IPS-NIHi7 (cell line): ENCODE measurements at regions not wholly inside any gene's neighbourhood (a gene's known extent, or its start where the extent isn't known, plus 50 kb on each side); places are given as distances from the start of the nearest gene placed in this dataset.

Experiments
- DNase-seq: peaks from one replicate; pipeline ENCODE4 v3.0.0; 2012; ENCODE audit warnings: mixed read lengths; ENCODE audit errors: extremely low spot score

DNA sequence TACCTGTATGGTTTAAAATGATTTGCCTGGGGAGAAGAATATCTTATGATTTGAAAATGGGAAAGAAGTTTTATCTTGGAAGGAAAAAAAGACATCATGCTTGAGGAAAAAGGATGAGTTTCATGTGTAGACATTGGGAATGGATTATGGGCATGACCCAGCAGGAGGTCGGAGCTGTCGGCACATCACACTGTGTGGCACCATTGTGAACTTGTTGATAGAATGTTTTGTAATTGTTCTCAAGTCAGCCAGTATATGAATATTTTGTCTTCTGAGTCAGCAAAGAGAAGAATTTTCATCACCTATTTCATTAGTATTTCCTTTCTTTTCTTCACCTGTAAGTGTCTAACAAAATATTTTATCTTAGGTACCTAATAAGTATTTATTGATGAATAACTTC is 60.0 kb upstream of the HMGA2 start:
- no peak for DNase-seq

DNA sequence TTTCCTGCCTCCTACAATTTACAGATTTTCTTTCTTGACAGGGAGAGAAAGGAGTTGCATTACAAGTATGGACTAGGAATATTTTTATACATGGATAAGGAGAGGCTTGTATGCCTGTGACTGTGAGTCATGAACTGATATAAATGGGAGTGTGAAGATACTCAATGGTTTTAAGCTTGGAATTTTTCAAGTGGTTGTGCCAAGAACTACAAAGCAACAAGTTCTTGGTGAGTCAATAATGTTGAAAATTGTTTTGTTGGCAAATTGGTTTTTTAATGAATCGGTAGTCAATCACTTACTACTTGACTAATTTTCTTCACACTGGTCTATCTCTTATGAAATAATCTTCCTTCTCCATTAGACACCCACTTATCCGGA is 58.9 kb upstream of the HMGA2 start:
- DNase-seq, result no peak

DNA sequence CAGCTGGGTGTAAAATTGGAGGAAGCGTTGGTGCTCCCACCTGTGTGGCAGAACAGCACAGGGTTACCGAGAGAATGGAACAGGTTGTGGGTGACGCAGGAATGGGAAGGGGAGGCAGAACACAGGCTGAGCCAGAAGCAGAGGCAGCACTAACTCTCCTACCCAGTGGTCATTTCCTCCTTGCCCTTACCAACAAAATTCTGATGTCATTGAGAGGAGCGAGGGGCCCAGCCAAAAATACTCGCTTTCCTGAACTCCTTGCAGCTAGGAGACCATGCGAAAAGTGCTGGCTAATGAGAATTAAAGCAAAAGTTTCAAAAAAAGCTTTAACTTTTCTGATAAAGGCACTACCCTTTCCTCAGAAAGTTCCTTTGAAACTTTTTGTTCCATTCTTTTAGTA is 54.4 kb upstream of the HMGA2 start:
- DNase-seq, result no peak
